DOHH2 (cell line): ENCODE measurements at regions not wholly inside any gene's neighbourhood (a gene's known extent, or its start where the extent isn't known, plus 50 kb on each side); places are given as distances from the start of the nearest gene placed in this dataset.

Experiments
- H3F3A ChIP-seq: fragments of 200-600 bp; sonication (generic), shearing (Covaris generic); 2 replicates; pipeline ENCODE4 v1.6.0; 2016; ENCODE audit warnings: antibody characterized with exemption, mild to moderate bottlenecking; ENCODE audit not compliant: control insufficient read depth, insufficient read depth
- H3K27ac ChIP-seq: fragments of 200-600 bp; sonication (generic); 2 replicates; pipeline ENCODE4 v1.5.1; 2014; ENCODE audit warnings: low read depth, mild to moderate bottlenecking, low read length, moderate library complexity
- H3K27me3 ChIP-seq: fragments of 200-600 bp; sonication (generic); 2 replicates; pipeline ENCODE4 v1.6.1; 2014; ENCODE audit warnings: mild to moderate bottlenecking, low read length, mixed read lengths; ENCODE audit not compliant: control insufficient read depth
- H3K36me3 ChIP-seq: fragments of 200-600 bp; sonication (generic); 2 replicates; pipeline ENCODE4 v1.6.1; 2014; ENCODE audit warnings: mild to moderate bottlenecking, low read length, moderate library complexity, mixed read lengths; ENCODE audit not compliant: control insufficient read depth
- H3K4me1 ChIP-seq: fragments of 200-600 bp; sonication (generic); 2 replicates; pipeline ENCODE4 v1.6.1; 2014; ENCODE audit warnings: mild to moderate bottlenecking, low read length, mixed read lengths; ENCODE audit not compliant: control insufficient read depth
- H3K4me2 ChIP-seq: fragments of 200-600 bp; sonication (generic); 2 replicates; pipeline ENCODE4 v1.6.0; 2014; ENCODE audit warnings: mild to moderate bottlenecking, low read length, moderate library complexity
- H3K4me3 ChIP-seq: fragments of 200-600 bp; sonication (generic); 2 replicates; pipeline ENCODE4 v1.5.1; 2014; ENCODE audit warnings: mild to moderate bottlenecking, low read length, mixed read lengths
- H3K79me2 ChIP-seq: fragments of 200-600 bp; sonication (generic); 2 replicates; pipeline ENCODE4 v1.6.1; 2014; ENCODE audit warnings: mild to moderate bottlenecking, low read length, mixed read lengths; ENCODE audit not compliant: control insufficient read depth
- H3K9me2 ChIP-seq: fragments of 200-600 bp; sonication (generic); replicated peaks from 2 replicates; pipeline ENCODE4 v1.6.1; 2014; ENCODE audit warnings: mild to moderate bottlenecking, low read length, mixed read lengths; ENCODE audit not compliant: control insufficient read depth
- H3K9me3 ChIP-seq: fragments of 200-600 bp; sonication (generic); 2 replicates; pipeline ENCODE4 v1.6.1; 2014; ENCODE audit warnings: antibody characterized with exemption, low read length, mixed read lengths; ENCODE audit not compliant: control insufficient read depth, insufficient read depth
- H4K20me1 ChIP-seq: fragments of 200-600 bp; sonication (generic); 2 replicates; pipeline ENCODE4 v1.6.0; 2014; ENCODE audit warnings: low read depth, mild to moderate bottlenecking, antibody characterized with exemption, low read length, moderate library complexity; ENCODE audit not compliant: control insufficient read depth, insufficient read depth
- CTCF ChIP-seq: fragments of 200-600 bp; sonication (generic); IDR thresholded peaks from one replicate; pipeline ENCODE4 v1.5.1; 2014; ENCODE audit warnings: antibody characterized with exemption, mild to moderate bottlenecking, low read depth, low read length; ENCODE audit not compliant: poor library complexity, severe bottlenecking
- EZH2phosphoT487 ChIP-seq: fragments of 200-600 bp; sonication (generic); IDR thresholded peaks from 2 replicates; pipeline ENCODE4 v1.6.1; 2017; ENCODE audit warnings: borderline replicate concordance, mild to moderate bottlenecking, antibody characterized with exemption, low read length, moderate library complexity, mixed read lengths

- TF ChIP-seq EZH2phosphoT487 (no peak), CTCF (no peak)
- H3K27me3 ChIP-seq, result no peaks in the 10 kb centered on the region
- H3K4me3 ChIP-seq, result no peak overlapping the region
- H3K4me1 ChIP-seq, result no peaks in the 10 kb centered on the region
- H3K36me3 ChIP-seq, result no peaks in the 10 kb centered on the region
- no peaks in the 10 kb centered on the region for H3K9me3 ChIP-seq
- H3K79me2 ChIP-seq, result no peaks in the 10 kb centered on the region
- H3K9me2 ChIP-seq, result no peaks in the 10 kb centered on the region
- no peaks in the 10 kb centered on the region for H4K20me1 ChIP-seq
- H3K27ac ChIP-seq, result no peak overlapping the region
- no peaks in the 10 kb centered on the region for H3F3A ChIP-seq
- no peak overlapping the region for H3K4me2 ChIP-seq
Observed at GRCh38 chrY:13017493-13017892, 112.8 kb downstream of the DDX3Y start.

GRCh38 chrY:13019486-13019885, 114.8 kb downstream of the DDX3Y start:
- Histone ChIP-seq H3K79me2 (no peaks in the 10 kb centered on the region), H3F3A (no peaks in the 10 kb centered on the region), H3K27me3 (no peaks in the 10 kb centered on the region), H3K36me3 (no peaks in the 10 kb centered on the region), H3K9me2 (no peaks in the 10 kb centered on the region), H3K4me3 (no peak overlapping the region), H4K20me1 (no peaks in the 10 kb centered on the region), H3K4me2 (no peak overlapping the region), H3K9me3 (no peaks in the 10 kb centered on the region), H3K4me1 (no peaks in the 10 kb centered on the region), H3K27ac (no peak overlapping the region)
- TF ChIP-seq EZH2phosphoT487 (no peak), CTCF (no peak)

GRCh38 chrY:13020839-13021238, 116.2 kb downstream of the DDX3Y start:
- H3K9me2 ChIP-seq, result no peaks in the 10 kb centered on the region
- no peak overlapping the region for H3K4me2 ChIP-seq
- no peaks in the 10 kb centered on the region for H3K36me3 ChIP-seq
- no peak overlapping the region for H3K4me3 ChIP-seq
- H3F3A ChIP-seq, result no peaks in the 10 kb centered on the region
- H3K27ac ChIP-seq, result no peak overlapping the region
- H3K4me1 ChIP-seq, result no peaks in the 10 kb centered on the region
- no peaks in the 10 kb centered on the region for H4K20me1 ChIP-seq
- no peak for TF ChIP-seq CTCF
- no peak for TF ChIP-seq EZH2phosphoT487
- no peaks in the 10 kb centered on the region for H3K27me3 ChIP-seq
- H3K9me3 ChIP-seq, result no peaks in the 10 kb centered on the region
- H3K79me2 ChIP-seq, result no peaks in the 10 kb centered on the region

- no peaks in the 10 kb centered on the region for H3K9me3 ChIP-seq
- no peak overlapping the region for H3K4me3 ChIP-seq
- H3K4me2 ChIP-seq, result no peak overlapping the region
- H3K36me3 ChIP-seq, result no peaks in the 10 kb centered on the region
- no peak for TF ChIP-seq EZH2phosphoT487
- TF ChIP-seq CTCF, result no peak
- no peaks in the 10 kb centered on the region for H3K79me2 ChIP-seq
- no peaks in the 10 kb centered on the region for H3K9me2 ChIP-seq
- no peak overlapping the region for H3K27ac ChIP-seq
- no peaks in the 10 kb centered on the region for H3F3A ChIP-seq
- no peaks in the 10 kb centered on the region for H4K20me1 ChIP-seq
- no peaks in the 10 kb centered on the region for H3K27me3 ChIP-seq
- H3K4me1 ChIP-seq, result no peaks in the 10 kb centered on the region
Observed at GRCh38 chrY:13023607-13024006, 118.9 kb downstream of the DDX3Y start.
